G401 (cell line): ENCODE measurements at regions not wholly inside any gene's neighbourhood (a gene's known extent, or its start where the extent isn't known, plus 50 kb on each side); places are given as distances from the start of the nearest gene placed in this dataset.
A peak's percentile ranks its signal among the peaks of the same experiment; 100 is the strongest.

Experiments used
- DNase-seq: peaks from one replicate; pipeline ENCODE4 v3.0.0-alpha.2; 2015; ENCODE audit warnings: low spot score
- in situ Hi-C: cut with HindIII; loops from 2 replicates; pipeline ENCODE4 v1.10.0; 2016; ENCODE audit warnings: low sequenced_read_pairs, mixed read lengths

GRCh38 chr12:92362126-92362525 lies 216.5 kb upstream of the BTG1 start:
- DNase-seq: no peak
- in situ Hi-C loops: no loop called here

GRCh38 chr12:92360543-92360942 lies 214.9 kb upstream of the BTG1 start:
- DNase-seq: no peak
- in situ Hi-C loops: no loop called here

- in situ Hi-C loops: no loop called here
- DNase-seq: no peak
Measured at GRCh38 chr12:92359581-92360209, 214.0 kb upstream of the BTG1 start.

- in situ Hi-C loops: no loop called here
- no peak for DNase-seq
Measured at GRCh38 chr12:92357584-92358261, 212.1 kb upstream of the BTG1 start.

GRCh38 chr12:92356425-92356824 lies 210.8 kb upstream of the BTG1 start:
- peak; percentile 72 for DNase-seq
- in situ Hi-C loops: no loop called here

GRCh38 chr12:92349635-92350034 lies 204.0 kb upstream of the BTG1 start:
- no peak for DNase-seq
- in situ Hi-C loops: no loop called here

- DNase-seq: no peak
- in situ Hi-C loops: no loop called here
Measured at GRCh38 chr12:92342574-92342973, 196.9 kb upstream of the BTG1 start.

GRCh38 chr12:92341065-92341668 lies 195.5 kb upstream of the BTG1 start:
- in situ Hi-C loops: no loop called here
- DNase-seq: no peak

GRCh38 chr12:92340441-92341064 lies 194.9 kb upstream of the BTG1 start:
- in situ Hi-C loops: no loop called here
- no peak for DNase-seq

GRCh38 chr12:92340003-92340402 lies 194.4 kb upstream of the BTG1 start:
- no peak for DNase-seq
- in situ Hi-C loops: no loop called here

- in situ Hi-C loops: no loop called here
- no peak for DNase-seq
Measured at GRCh38 chr12:92339198-92339821, 193.7 kb upstream of the BTG1 start.

- DNase-seq: no peak
- in situ Hi-C loops: no loop called here
Measured at GRCh38 chr12:92338671-92339070, 193.0 kb upstream of the BTG1 start.

GRCh38 chr12:92338102-92338501 lies 192.5 kb upstream of the BTG1 start:
- no peak for DNase-seq
- in situ Hi-C loops: no loop called here

- in situ Hi-C loops: no loop called here
Measured at GRCh38 chr12:92337128-92337527, 191.5 kb upstream of the BTG1 start.

GRCh38 chr12:92336641-92337040 lies 191.0 kb upstream of the BTG1 start:
- in situ Hi-C loops: no loop called here
- no peak for DNase-seq

More at GRCh38 chr12:92337128-92337527, 191.5 kb upstream of the BTG1 start:
- DNase-seq: no peak

- in situ Hi-C loops: no loop called here
- DNase-seq: no peak
Measured at GRCh38 chr12:92335831-92336230, 190.2 kb upstream of the BTG1 start.

GRCh38 chr12:92334552-92334951 lies 188.9 kb upstream of the BTG1 start:
- no peak for DNase-seq
- in situ Hi-C loops: no loop called here

- DNase-seq: no peak
- in situ Hi-C loops: no loop called here
Measured at GRCh38 chr12:92332552-92332951, 186.9 kb upstream of the BTG1 start.

- in situ Hi-C loops: no loop called here
- no peak for DNase-seq
Measured at GRCh38 chr12:92331383-92331782, 185.7 kb upstream of the BTG1 start.

- in situ Hi-C loops: no loop called here
- DNase-seq: no peak
Measured at GRCh38 chr12:92330654-92331053, 185.0 kb upstream of the BTG1 start.
